A204.1 (cell line): ENCODE measurements at regions not wholly inside any gene's neighbourhood (a gene's known extent, or its start where the extent isn't known, plus 50 kb on each side); places are given as distances from the start of the nearest gene placed in this dataset.
"Not testable (repeated sequence)": the region's sequence is repeated elsewhere in the genome, so short reads cannot be mapped to it uniquely, and the experiment has no call there.

ENCODE experiments used
- FAIRE-seq: peaks from 2 replicates; lab custom pipeline; 2012; peaks lifted over from hg19 to GRCh38; lab: Jason Lieb, UNC

- no peak for FAIRE-seq
Measured at GRCh38 chr12:126993898-126994297, 1273.1 kb upstream of the TMEM132C start.

GRCh38 chr12:126994599-126994998 lies 1272.4 kb upstream of the TMEM132C start:
- no peak for FAIRE-seq

- no peak for FAIRE-seq
Measured at GRCh38 chr12:126998031-126998430, 1268.9 kb upstream of the TMEM132C start.

GRCh38 chr12:126998747-126999285 lies 1268.2 kb upstream of the TMEM132C start:
- FAIRE-seq = no peak

GRCh38 chr12:126999352-126999751 lies 1267.6 kb upstream of the TMEM132C start:
- no peak for FAIRE-seq

GRCh38 chr12:127005406-127005805 lies 1261.6 kb upstream of the TMEM132C start:
- FAIRE-seq = no peak

GRCh38 chr12:127006972-127007371 lies 1260.0 kb upstream of the TMEM132C start:
- FAIRE-seq = no peak

- no peak for FAIRE-seq
Measured at GRCh38 chr12:127008755-127009403, 1258.1 kb upstream of the TMEM132C start.

- no peak for FAIRE-seq
Measured at GRCh38 chr12:127012109-127012508, 1254.9 kb upstream of the TMEM132C start.

- no peak for FAIRE-seq
Measured at GRCh38 chr12:127013197-127013596, 1253.8 kb upstream of the TMEM132C start.

GRCh38 chr12:127014079-127014478 lies 1252.9 kb upstream of the TMEM132C start:
- FAIRE-seq = no peak

GRCh38 chr12:127024791-127025190 lies 1242.2 kb upstream of the TMEM132C start:
- no peak for FAIRE-seq

- no peak for FAIRE-seq
Measured at GRCh38 chr12:127025545-127025944, 1241.4 kb upstream of the TMEM132C start.

- no peak for FAIRE-seq
Measured at GRCh38 chr12:127035011-127035879, 1231.7 kb upstream of the TMEM132C start.

GRCh38 chr12:127038152-127038551 lies 1228.8 kb upstream of the TMEM132C start:
- FAIRE-seq = no peak

GRCh38 chr12:127038761-127039160 lies 1228.2 kb upstream of the TMEM132C start:
- no peak for FAIRE-seq

GRCh38 chr12:127041985-127042625 lies 1224.9 kb upstream of the TMEM132C start:
- FAIRE-seq = no peak

GRCh38 chr12:127043731-127044130 lies 1223.2 kb upstream of the TMEM132C start:
- FAIRE-seq = no peak

GRCh38 chr12:127044836-127045235 lies 1222.1 kb upstream of the TMEM132C start:
- no peak for FAIRE-seq

GRCh38 chr12:127046467-127046866 lies 1220.5 kb upstream of the TMEM132C start:
- no peak for FAIRE-seq

- FAIRE-seq = no peak
Measured at GRCh38 chr12:127048057-127048456, 1218.9 kb upstream of the TMEM132C start.

GRCh38 chr12:127048525-127048924 lies 1218.4 kb upstream of the TMEM132C start:
- not testable (repeated sequence) for FAIRE-seq

- FAIRE-seq = no peak
Measured at GRCh38 chr12:127051139-127051538, 1215.8 kb upstream of the TMEM132C start.
